OCI-LY7 (cell line): ENCODE measurements at regions not wholly inside any gene's neighbourhood (a gene's known extent, or its start where the extent isn't known, plus 50 kb on each side); places are given as distances from the start of the nearest gene placed in this dataset.

ENCODE experiments used
- EZH2phosphoT487 ChIP-seq: fragments of 200-600 bp; sonication (generic); IDR thresholded peaks from 2 replicates; pipeline ENCODE4 v1.6.1; 2018; ENCODE audit warnings: low read depth, borderline replicate concordance, mild to moderate bottlenecking, mixed run types, antibody characterized with exemption, low read length, moderate library complexity, mixed read lengths
- TF ChIP-seq, protein P1 (sequence below): fragments of 200-600 bp; sonication (generic); conservative IDR thresholded peaks from 2 replicates; pipeline ENCODE4 v1.5.1; 2014; ENCODE audit warnings: mild to moderate bottlenecking, antibody characterized with exemption, low read length, moderate library complexity, mixed read lengths

DNA sequence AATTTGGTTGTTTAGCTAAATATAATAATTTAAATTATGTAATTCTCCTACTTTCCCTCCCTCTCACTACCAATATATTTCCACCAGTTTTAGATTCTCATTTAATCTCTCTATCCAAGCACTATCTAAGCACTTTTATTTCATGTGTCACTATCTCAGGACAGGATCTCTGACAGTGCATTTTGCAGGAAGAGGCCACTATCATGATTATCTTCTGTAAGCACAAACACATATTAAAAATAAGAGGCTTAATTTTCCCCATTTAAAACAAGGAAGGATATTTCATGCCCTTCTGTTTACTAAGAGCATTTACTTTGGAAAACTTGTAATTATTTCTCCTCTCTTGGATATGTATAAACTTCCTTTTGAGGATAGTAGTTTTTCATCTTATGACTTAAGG lies 726.2 kb upstream of the ZNF804A start:
- TF ChIP-seq, protein P1, sequence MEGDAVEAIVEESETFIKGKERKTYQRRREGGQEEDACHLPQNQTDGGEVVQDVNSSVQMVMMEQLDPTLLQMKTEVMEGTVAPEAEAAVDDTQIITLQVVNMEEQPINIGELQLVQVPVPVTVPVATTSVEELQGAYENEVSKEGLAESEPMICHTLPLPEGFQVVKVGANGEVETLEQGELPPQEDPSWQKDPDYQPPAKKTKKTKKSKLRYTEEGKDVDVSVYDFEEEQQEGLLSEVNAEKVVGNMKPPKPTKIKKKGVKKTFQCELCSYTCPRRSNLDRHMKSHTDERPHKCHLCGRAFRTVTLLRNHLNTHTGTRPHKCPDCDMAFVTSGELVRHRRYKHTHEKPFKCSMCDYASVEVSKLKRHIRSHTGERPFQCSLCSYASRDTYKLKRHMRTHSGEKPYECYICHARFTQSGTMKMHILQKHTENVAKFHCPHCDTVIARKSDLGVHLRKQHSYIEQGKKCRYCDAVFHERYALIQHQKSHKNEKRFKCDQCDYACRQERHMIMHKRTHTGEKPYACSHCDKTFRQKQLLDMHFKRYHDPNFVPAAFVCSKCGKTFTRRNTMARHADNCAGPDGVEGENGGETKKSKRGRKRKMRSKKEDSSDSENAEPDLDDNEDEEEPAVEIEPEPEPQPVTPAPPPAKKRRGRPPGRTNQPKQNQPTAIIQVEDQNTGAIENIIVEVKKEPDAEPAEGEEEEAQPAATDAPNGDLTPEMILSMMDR = no peak
- TF ChIP-seq EZH2phosphoT487 = no peak
